Stomach (tissue), 8 donors: ENCODE measurements at regions not wholly inside any gene's neighbourhood (a gene's known extent, or its start where the extent isn't known, plus 50 kb on each side); places are given as distances from the start of the nearest gene placed in this dataset.

Experiments
- DNase-seq, 2 donors: peaks; one replicate each; pipeline versions ENCODE4 v3.0.0 to v3.0.0-alpha.2; 2013 to 2019
- H3K27ac ChIP-seq, 5 donors: fragments of 200-600 bp in 4 of 5; sonication (generic) in 4 of 5; one replicate each; pipeline ENCODE4 v1.5.1; 2013 to 2019; ENCODE audit warnings: mild to moderate bottlenecking in 1 of 5, moderate library complexity in 1 of 5
- H3K27me3 ChIP-seq, 3 donors: fragments of 200-600 bp; sonication (generic); one replicate each; pipeline ENCODE4 v1.5.1; 2017 to 2019; ENCODE audit warnings: mixed run types in 1 of 3
- H3K36me3 ChIP-seq, 4 donors: fragments of 200-600 bp; sonication (generic); 1 replicate in 3 of 4; 2 replicates in 1 of 4; pipeline ENCODE4 v1.5.1; 2016 to 2019
- H3K4me1 ChIP-seq, 4 donors: fragments of 200-600 bp; sonication (generic); one replicate each; pipeline ENCODE4 v1.5.1; 2016 to 2019
- H3K4me3 ChIP-seq, 4 donors: fragments of 200-600 bp; sonication (generic) in 3 of 4; one replicate each; pipeline ENCODE4 v1.5.1; 2016 to 2019; ENCODE audit warnings: mild to moderate bottlenecking in 1 of 4
- H3K9me3 ChIP-seq, 4 donors: fragments of 200-600 bp; sonication (generic); one replicate each; pipeline ENCODE4 v1.5.1; 2016 to 2019
- CTCF ChIP-seq, 7 experiments: fragments of 450-650 bp in 4 of 7; fragments of 200-600 bp in 3 of 7; sonication (generic) in 3 of 7; IDR thresholded peaks; one replicate each; pipeline ENCODE4 v1.5.1; 2016 to 2019; ENCODE audit warnings: antibody characterized with exemption in 7 of 7, control low read depth in 2 of 7, mild to moderate bottlenecking in 1 of 7
- EP300 ChIP-seq: sonication (generic); formaldehyde crosslinking; IDR thresholded peaks from one replicate; pipeline ENCODE4 v1.6.1; 2017; ENCODE audit warnings: antibody characterized with exemption
- POLR2A ChIP-seq, 4 donors: fragments of 450-650 bp; IDR thresholded peaks; one replicate each; pipeline ENCODE4 v1.6.1; 2016; ENCODE audit warnings: antibody characterized with exemption in 4 of 4, control low read depth in 2 of 4, mild to moderate bottlenecking in 1 of 4, moderate library complexity in 1 of 4
- POLR2AphosphoS5 ChIP-seq, 3 donors: sonication (generic); formaldehyde crosslinking; IDR thresholded peaks; one replicate each; pipeline ENCODE4 v1.6.1; 2016; ENCODE audit warnings: antibody characterized with exemption in 3 of 3
- WGBS, 5 donors: extraction: QIAGEN DNeasy Blood & Tissue Kit in 3 of 5; methylation state at CpG; one replicate each; pipeline versions ENCODE4 v1.1.5 to v1.1.7; 2013 to 2018; 5-methylcytosine and 5-hydroxymethylcytosine counted together
- intact Hi-C: fragments of 100-400 bp; cut with DNase I; formaldehyde crosslinking; loops from one replicate; pipeline ENCODE4 v1.15.1; 2023; ENCODE audit warnings: low total_unique reads
- donor health status: healthy with polysubstance abuse.
- donor health status: Bipolar disorder and iron deficiency.
- donor health status: healthy.

GRCh38 chr3:48082580-48083184 is 66.5 kb upstream of the MAP4 start:
- intact Hi-C loops: no loop called here
- H3K4me1 ChIP-seq: peaks cover 26 to 82% (median 51%) of the 10 kb centered on the region in 4 donors
- WGBS, 5 donors: 48 to 60% (median 49%) methylated on average over 4 of the region's 4 CpGs

GRCh38 chr3:48077815-48078214 is 61.6 kb upstream of the MAP4 start:
- no peak for DNase-seq
- 74 to 87% (median 81%) methylated on average over 2 of the region's 2 CpGs for WGBS, 5 donors
- TF ChIP-seq CTCF (IDR thresholded peaks at IDR 0.05) (no peak), EP300 (no peak), POLR2A (IDR thresholded peaks at IDR 0.05) (no peak), POLR2AphosphoS5 (IDR thresholded peaks at IDR 0.05) (no peak)
- intact Hi-C loops: no loop called here
- Histone ChIP-seq H3K36me3 (no peaks in the 10 kb centered on the region), H3K9me3 (no peaks in the 10 kb centered on the region), H3K4me1 (peaks cover 0 to 41% (median 21%) of the 10 kb centered on the region in 4 donors), H3K27ac (no peak overlapping the region), H3K4me3 (no peak overlapping the region), H3K27me3 (no peaks in the 10 kb centered on the region)

More at GRCh38 chr3:48082580-48083184, 66.5 kb upstream of the MAP4 start:
- peak overlapping the region in 1 of 5 donors; percentile 99 for H3K27ac ChIP-seq
- no peaks in the 10 kb centered on the region for H3K9me3 ChIP-seq
- H3K36me3 ChIP-seq: peaks cover 0 to 8% (median 6%) of the 10 kb centered on the region in 4 donors
- no peak overlapping the region for H3K4me3 ChIP-seq
- TF ChIP-seq POLR2AphosphoS5 (IDR thresholded peaks at IDR 0.05) (no peak), CTCF (IDR thresholded peaks at IDR 0.05) (no peak), POLR2A (IDR thresholded peaks at IDR 0.05) (no peak), EP300 (no peak)
- DNase-seq: no peak
- no peaks in the 10 kb centered on the region for H3K27me3 ChIP-seq

- H3K27me3 ChIP-seq: no peaks in the 10 kb centered on the region
- no peak for DNase-seq
- WGBS, 5 donors: 95 to 100% (median 99%) methylated on average over 2 of the region's 2 CpGs
- no peak overlapping the region for H3K4me3 ChIP-seq
- H3K36me3 ChIP-seq: peaks cover 3 to 11% (median 8%) of the 10 kb centered on the region in 4 donors
- intact Hi-C loops: no loop called here
- H3K27ac ChIP-seq: no peak overlapping the region
- TF ChIP-seq POLR2A (IDR thresholded peaks at IDR 0.05): no peak
- TF ChIP-seq POLR2AphosphoS5 (IDR thresholded peaks at IDR 0.05): no peak
- no peak for TF ChIP-seq CTCF (IDR thresholded peaks at IDR 0.05)
- no peak for TF ChIP-seq EP300
- peaks cover 0 to 62% (median 30%) of the 10 kb centered on the region in 4 donors for H3K4me1 ChIP-seq
- H3K9me3 ChIP-seq: no peaks in the 10 kb centered on the region
Observed at GRCh38 chr3:48070030-48070429, 53.8 kb upstream of the MAP4 start.

GRCh38 chr3:48069339-48069738 is 53.1 kb upstream of the MAP4 start:
- no peaks in the 10 kb centered on the region for H3K9me3 ChIP-seq
- peaks cover 3 to 11% (median 8%) of the 10 kb centered on the region in 4 donors for H3K36me3 ChIP-seq
- peak overlapping the region in 2 of 5 donors; percentile 8 to 29 for H3K27ac ChIP-seq
- H3K27me3 ChIP-seq: no peaks in the 10 kb centered on the region
- DNase-seq: no peak
- H3K4me1 ChIP-seq: peaks cover 0 to 69% (median 33%) of the 10 kb centered on the region in 4 donors
- TF ChIP-seq POLR2AphosphoS5 (IDR thresholded peaks at IDR 0.05) (no peak), CTCF (IDR thresholded peaks at IDR 0.05) (no peak), EP300 (no peak), POLR2A (IDR thresholded peaks at IDR 0.05) (no peak)
- intact Hi-C loops: no loop called here
- H3K4me3 ChIP-seq: no peak overlapping the region
